ENCODE measurements at regions not wholly inside any gene's neighbourhood (a gene's known extent, or its start where the extent isn't known, plus 50 kb on each side); places are given as distances from the start of the nearest gene placed in this dataset.

- DNase-seq: no peak
Observed at GRCh38 chr11:134466156-134466555, 54.1 kb upstream of the B3GAT1 start.

- DNase-seq: no peak
Observed at GRCh38 chr11:134464981-134465730, 53.1 kb upstream of the B3GAT1 start.

GRCh38 chr11:134464196-134464595, 52.2 kb upstream of the B3GAT1 start:
- DNase-seq: no peak

GRCh38 chr11:134463716-134464115, 51.7 kb upstream of the B3GAT1 start:
- DNase-seq: no peak
